ENCODE measurements at regions not wholly inside any gene's neighbourhood (a gene's known extent, or its start where the extent isn't known, plus 50 kb on each side); places are given as distances from the start of the nearest gene placed in this dataset.

DNA sequence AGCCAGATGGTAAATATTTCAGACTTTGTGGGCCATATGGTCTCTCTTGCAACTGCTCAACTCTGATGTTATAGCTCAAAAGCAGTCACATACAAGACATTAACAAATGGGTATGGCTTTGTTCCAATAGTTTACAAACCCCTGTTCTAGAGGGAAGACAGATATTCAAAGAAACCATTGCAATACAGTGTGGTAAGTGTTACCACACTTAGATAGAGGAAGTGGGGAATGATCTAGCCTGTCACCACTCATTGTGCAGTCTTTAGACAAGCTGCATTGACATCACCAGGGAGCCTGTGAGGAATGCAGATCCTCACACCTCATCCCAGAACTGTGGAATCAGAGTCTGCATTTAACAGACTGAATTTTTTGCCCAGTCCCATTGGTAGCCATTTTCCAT lies 80.0 kb upstream of the RGS6 start:
- TF ChIP-seq, protein P1, sequence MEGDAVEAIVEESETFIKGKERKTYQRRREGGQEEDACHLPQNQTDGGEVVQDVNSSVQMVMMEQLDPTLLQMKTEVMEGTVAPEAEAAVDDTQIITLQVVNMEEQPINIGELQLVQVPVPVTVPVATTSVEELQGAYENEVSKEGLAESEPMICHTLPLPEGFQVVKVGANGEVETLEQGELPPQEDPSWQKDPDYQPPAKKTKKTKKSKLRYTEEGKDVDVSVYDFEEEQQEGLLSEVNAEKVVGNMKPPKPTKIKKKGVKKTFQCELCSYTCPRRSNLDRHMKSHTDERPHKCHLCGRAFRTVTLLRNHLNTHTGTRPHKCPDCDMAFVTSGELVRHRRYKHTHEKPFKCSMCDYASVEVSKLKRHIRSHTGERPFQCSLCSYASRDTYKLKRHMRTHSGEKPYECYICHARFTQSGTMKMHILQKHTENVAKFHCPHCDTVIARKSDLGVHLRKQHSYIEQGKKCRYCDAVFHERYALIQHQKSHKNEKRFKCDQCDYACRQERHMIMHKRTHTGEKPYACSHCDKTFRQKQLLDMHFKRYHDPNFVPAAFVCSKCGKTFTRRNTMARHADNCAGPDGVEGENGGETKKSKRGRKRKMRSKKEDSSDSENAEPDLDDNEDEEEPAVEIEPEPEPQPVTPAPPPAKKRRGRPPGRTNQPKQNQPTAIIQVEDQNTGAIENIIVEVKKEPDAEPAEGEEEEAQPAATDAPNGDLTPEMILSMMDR (IDR thresholded peaks at IDR 0.05; ENCODE audit: insufficient read depth, low read length), result no peak
- TF ChIP-seq POLR2AphosphoS5 (IDR thresholded peaks at IDR 0.05; ENCODE audit: low read depth) (no peak), REST (IDR thresholded peaks at IDR 0.05; ENCODE audit: insufficient replicate concordance, low read depth) (no peak), GABPA (IDR thresholded peaks at IDR 0.05; ENCODE audit: low read depth) (no peak)
